IMR-90 (cell line): ENCODE measurements at regions not wholly inside any gene's neighbourhood (a gene's known extent, or its start where the extent isn't known, plus 50 kb on each side); places are given as distances from the start of the nearest gene placed in this dataset.

Source experiments
- CEBPB ChIP-seq: IDR thresholded peaks from 2 replicates; pipeline ENCODE4 v1.6.1; 2012; ENCODE audit warnings: low read depth, low read length, improper control_type of control experiment
- FOS ChIP-seq: fragments of 150-350 bp; IDR thresholded peaks from 2 replicates; pipeline ENCODE4 v1.6.1; 2016; ENCODE audit warnings: low read depth, low read length
- MAFK ChIP-seq: IDR thresholded peaks from 2 replicates; pipeline ENCODE4 v1.6.1; 2012; ENCODE audit warnings: low read depth, low read length, improper control_type of control experiment
- MAZ ChIP-seq: IDR thresholded peaks from 2 replicates; pipeline ENCODE4 v1.6.1; 2012; ENCODE audit warnings: low read depth, mild to moderate bottlenecking, low read length, improper control_type of control experiment, moderate library complexity, borderline replicate concordance
- MXI1 ChIP-seq: IDR thresholded peaks from 2 replicates; pipeline ENCODE4 v1.6.1; 2012; ENCODE audit warnings: low read depth, mild to moderate bottlenecking, low read length, moderate library complexity, borderline replicate concordance
- POLR2A ChIP-seq: IDR thresholded peaks from 2 replicates; pipeline ENCODE4 v1.6.1; 2012; ENCODE audit warnings: mild to moderate bottlenecking, low read depth, low read length
- RAD21 ChIP-seq: IDR thresholded peaks from 2 replicates; pipeline ENCODE4 v1.6.1; 2012; ENCODE audit warnings: low read length, improper control_type of control experiment
- RFX5 ChIP-seq: IDR thresholded peaks from 2 replicates; pipeline ENCODE4 v1.8.0; 2012; ENCODE audit warnings: low read depth, mild to moderate bottlenecking, low read length, moderate library complexity
- SMC3 ChIP-seq: fragments of 150-350 bp; IDR thresholded peaks from 2 replicates; pipeline ENCODE4 v1.6.1; 2016; ENCODE audit warnings: low read depth, mild to moderate bottlenecking, antibody characterized with exemption, low read length, moderate library complexity
- TF ChIP-seq, protein P1 (sequence below): conservative IDR thresholded peaks from 2 replicates; pipeline ENCODE4 v1.5.1; 2012; ENCODE audit warnings: mild to moderate bottlenecking, low read depth, low read length, improper control_type of control experiment
- TF ChIP-seq, protein P2 (sequence below): fragments of 150-350 bp; IDR thresholded peaks from 2 replicates; pipeline ENCODE4 v1.6.1; 2017; ENCODE audit warnings: mild to moderate bottlenecking, antibody characterized with exemption, low read length, low read depth
- TF ChIP-seq, protein P3 (sequence below): fragments of 150-350 bp; IDR thresholded peaks from 2 replicates; pipeline ENCODE4 v1.6.1; 2016; ENCODE audit warnings: low read depth, mild to moderate bottlenecking, low read length, moderate library complexity, borderline replicate concordance

DNA sequence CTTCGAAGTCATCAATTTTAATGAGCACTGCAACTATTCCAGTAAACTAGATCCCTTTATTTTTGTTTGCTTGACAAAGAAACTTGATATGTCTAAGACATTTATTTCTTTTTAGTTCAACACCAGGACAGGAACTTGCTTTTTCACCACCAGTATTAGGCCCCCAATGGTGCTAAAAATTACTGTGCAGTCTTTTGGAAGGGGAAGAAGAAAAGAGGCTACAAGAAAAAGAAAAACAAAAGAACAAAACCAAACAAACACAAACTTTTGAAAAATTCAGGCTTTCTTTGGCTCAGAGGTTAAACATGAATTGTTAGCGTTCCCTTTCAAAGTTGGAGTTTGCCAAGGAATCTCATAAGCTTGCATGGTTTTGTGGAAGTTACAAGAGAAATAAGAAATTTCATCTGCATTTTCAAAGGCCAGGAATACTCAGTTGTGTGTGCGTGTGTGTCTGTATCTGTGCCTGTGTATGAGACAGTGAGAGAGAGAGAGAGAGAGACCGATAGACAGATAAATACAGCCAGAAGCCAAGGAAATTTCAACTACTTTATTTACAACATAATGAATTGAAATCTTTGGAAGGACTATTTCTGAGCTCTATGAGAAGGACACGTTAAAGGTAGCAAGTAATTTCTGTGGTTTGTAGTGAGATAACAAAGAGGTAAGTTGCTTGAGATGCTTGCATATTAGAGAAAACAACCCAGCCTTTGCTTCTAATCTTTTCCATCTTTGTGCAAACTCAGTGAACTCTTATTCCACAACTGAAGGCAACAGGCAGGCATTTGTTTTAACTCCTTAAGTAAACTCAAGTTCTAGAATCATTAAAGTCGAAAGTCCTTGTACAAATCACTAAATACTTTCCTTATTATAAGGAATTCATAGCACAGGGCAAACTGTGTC is 171.0 kb upstream of the CITED2 start:
- TF ChIP-seq, protein P1, sequence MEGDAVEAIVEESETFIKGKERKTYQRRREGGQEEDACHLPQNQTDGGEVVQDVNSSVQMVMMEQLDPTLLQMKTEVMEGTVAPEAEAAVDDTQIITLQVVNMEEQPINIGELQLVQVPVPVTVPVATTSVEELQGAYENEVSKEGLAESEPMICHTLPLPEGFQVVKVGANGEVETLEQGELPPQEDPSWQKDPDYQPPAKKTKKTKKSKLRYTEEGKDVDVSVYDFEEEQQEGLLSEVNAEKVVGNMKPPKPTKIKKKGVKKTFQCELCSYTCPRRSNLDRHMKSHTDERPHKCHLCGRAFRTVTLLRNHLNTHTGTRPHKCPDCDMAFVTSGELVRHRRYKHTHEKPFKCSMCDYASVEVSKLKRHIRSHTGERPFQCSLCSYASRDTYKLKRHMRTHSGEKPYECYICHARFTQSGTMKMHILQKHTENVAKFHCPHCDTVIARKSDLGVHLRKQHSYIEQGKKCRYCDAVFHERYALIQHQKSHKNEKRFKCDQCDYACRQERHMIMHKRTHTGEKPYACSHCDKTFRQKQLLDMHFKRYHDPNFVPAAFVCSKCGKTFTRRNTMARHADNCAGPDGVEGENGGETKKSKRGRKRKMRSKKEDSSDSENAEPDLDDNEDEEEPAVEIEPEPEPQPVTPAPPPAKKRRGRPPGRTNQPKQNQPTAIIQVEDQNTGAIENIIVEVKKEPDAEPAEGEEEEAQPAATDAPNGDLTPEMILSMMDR: no peak
- TF ChIP-seq MXI1 (no peak), POLR2A (no peak), RFX5 (no peak), CEBPB (no peak), SMC3 (no peak), MAFK (no peak), FOS (no peak), RAD21 (no peak), MAZ (no peak)
- TF ChIP-seq, protein P2, sequence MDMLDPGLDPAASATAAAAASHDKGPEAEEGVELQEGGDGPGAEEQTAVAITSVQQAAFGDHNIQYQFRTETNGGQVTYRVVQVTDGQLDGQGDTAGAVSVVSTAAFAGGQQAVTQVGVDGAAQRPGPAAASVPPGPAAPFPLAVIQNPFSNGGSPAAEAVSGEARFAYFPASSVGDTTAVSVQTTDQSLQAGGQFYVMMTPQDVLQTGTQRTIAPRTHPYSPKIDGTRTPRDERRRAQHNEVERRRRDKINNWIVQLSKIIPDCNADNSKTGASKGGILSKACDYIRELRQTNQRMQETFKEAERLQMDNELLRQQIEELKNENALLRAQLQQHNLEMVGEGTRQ: no peak
- TF ChIP-seq, protein P3, sequence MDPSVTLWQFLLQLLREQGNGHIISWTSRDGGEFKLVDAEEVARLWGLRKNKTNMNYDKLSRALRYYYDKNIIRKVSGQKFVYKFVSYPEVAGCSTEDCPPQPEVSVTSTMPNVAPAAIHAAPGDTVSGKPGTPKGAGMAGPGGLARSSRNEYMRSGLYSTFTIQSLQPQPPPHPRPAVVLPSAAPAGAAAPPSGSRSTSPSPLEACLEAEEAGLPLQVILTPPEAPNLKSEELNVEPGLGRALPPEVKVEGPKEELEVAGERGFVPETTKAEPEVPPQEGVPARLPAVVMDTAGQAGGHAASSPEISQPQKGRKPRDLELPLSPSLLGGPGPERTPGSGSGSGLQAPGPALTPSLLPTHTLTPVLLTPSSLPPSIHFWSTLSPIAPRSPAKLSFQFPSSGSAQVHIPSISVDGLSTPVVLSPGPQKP: no peak
